ENCODE measurements at regions not wholly inside any gene's neighbourhood (a gene's known extent, or its start where the extent isn't known, plus 50 kb on each side); places are given as distances from the start of the nearest gene placed in this dataset.

GRCh38 chr16:76819226-76819916, 371.6 kb upstream of the MON1B start:
- DNase-seq = no peak
- H3K27me3 ChIP-seq (ENCODE audit: low read length) = no peaks in the 10 kb centered on the region
- H3K36me3 ChIP-seq (ENCODE audit: low read depth, low read length) = no peaks in the 10 kb centered on the region
- H3K79me2 ChIP-seq (ENCODE audit: low read length) = no peaks in the 10 kb centered on the region
- no peak overlapping the region for H3K4me3 ChIP-seq (ENCODE audit: low read length)
- no peak for ATAC-seq
- BruUV-seq (replicated peaks) = no TSS peak
- peaks cover 15% of the 10 kb centered on the region for H3K4me1 ChIP-seq (ENCODE audit: insufficient read depth, low read length)
- H2AFZ ChIP-seq (ENCODE audit: low read length) = no peak overlapping the region
- no peak for TF ChIP-seq EZH2phosphoT487 (IDR thresholded peaks at IDR 0.05; ENCODE audit: borderline replicate concordance, low read length)
- H3K9me2 ChIP-seq (replicated peaks; ENCODE audit: low read length) = no peaks in the 10 kb centered on the region
- H3K9ac ChIP-seq (ENCODE audit: low read length) = no peak overlapping the region
- POLR2A ChIA-PET (ENCODE audit: unreplicated experiment) = no interaction called here
- intact Hi-C loops (cut with micrococcal nuclease) = no loop called here
- no peaks in the 10 kb centered on the region for H3K9me3 ChIP-seq (ENCODE audit: low read length)
- no peak overlapping the region for H3K4me2 ChIP-seq (ENCODE audit: low read length)
- H4K20me1 ChIP-seq (ENCODE audit: low read length) = no peaks in the 10 kb centered on the region
- CTCF ChIA-PET = no interaction called here
- H3F3A ChIP-seq (ENCODE audit: low read length, unreplicated experiment) = no peaks in the 10 kb centered on the region
- H3K27ac ChIP-seq (ENCODE audit: low read length) = no peak overlapping the region

GRCh38 chr16:76824221-76824620, 366.8 kb upstream of the MON1B start:
- BruUV-seq (replicated peaks) = no TSS peak
- no peaks in the 10 kb centered on the region for H3K9me3 ChIP-seq (ENCODE audit: low read length)
- intact Hi-C loops (cut with micrococcal nuclease) = no loop called here

GRCh38 chr16:76824791-76825190, 366.2 kb upstream of the MON1B start:
- ATAC-seq = no peak
- intact Hi-C loops (cut with micrococcal nuclease) = no loop called here
- H3K36me3 ChIP-seq (ENCODE audit: low read depth, low read length) = no peaks in the 10 kb centered on the region
- H3K9ac ChIP-seq (ENCODE audit: low read length) = no peak overlapping the region
- no peak overlapping the region for H3K4me3 ChIP-seq (ENCODE audit: low read length)
- H3K27ac ChIP-seq (ENCODE audit: low read length) = no peak overlapping the region
- no peaks in the 10 kb centered on the region for H3F3A ChIP-seq (ENCODE audit: low read length, unreplicated experiment)
- H3K4me2 ChIP-seq (ENCODE audit: low read length) = no peak overlapping the region
- no peaks in the 10 kb centered on the region for H3K79me2 ChIP-seq (ENCODE audit: low read length)
- H3K9me2 ChIP-seq (replicated peaks; ENCODE audit: low read length) = no peaks in the 10 kb centered on the region
- H4K20me1 ChIP-seq (ENCODE audit: low read length) = no peaks in the 10 kb centered on the region
- no peak overlapping the region for H2AFZ ChIP-seq (ENCODE audit: low read length)
- TF ChIP-seq EZH2phosphoT487 (IDR thresholded peaks at IDR 0.05; ENCODE audit: borderline replicate concordance, low read length) (no peak), CTCF (conservative IDR thresholded peaks at IDR 0.05; ENCODE audit: low read depth, low read length) (no peak), EZH2 (IDR thresholded peaks at IDR 0.05; ENCODE audit: low read length, unreplicated experiment) (no peak)
- no peaks in the 10 kb centered on the region for H3K9me3 ChIP-seq (ENCODE audit: low read length)
- H3K4me1 ChIP-seq (ENCODE audit: insufficient read depth, low read length) = no peaks in the 10 kb centered on the region
- H3K27me3 ChIP-seq (ENCODE audit: low read length) = peaks cover 13% of the 10 kb centered on the region; the same call in 1 of the 2 replicates
- no TSS peak for BruUV-seq (replicated peaks)
- POLR2A ChIA-PET (ENCODE audit: unreplicated experiment) = no interaction called here
- CTCF ChIA-PET = no interaction called here
- DNase-seq = no peak

More at GRCh38 chr16:76824221-76824620, 366.8 kb upstream of the MON1B start:
- no peak overlapping the region for H3K4me2 ChIP-seq (ENCODE audit: low read length)
- no peak overlapping the region for H3K9ac ChIP-seq (ENCODE audit: low read length)
- H3K9me2 ChIP-seq (replicated peaks; ENCODE audit: low read length) = no peaks in the 10 kb centered on the region
- no peaks in the 10 kb centered on the region for H3K36me3 ChIP-seq (ENCODE audit: low read depth, low read length)
- no peak overlapping the region for H2AFZ ChIP-seq (ENCODE audit: low read length)
- no peaks in the 10 kb centered on the region for H3K79me2 ChIP-seq (ENCODE audit: low read length)
- H3K27ac ChIP-seq (ENCODE audit: low read length) = no peak overlapping the region
- CTCF ChIA-PET = interaction anchor here (0.6 kb wide), 1 partner anchor 53 kb away, joined by 3 read pairs; no protein-coding TSS in a partner anchor
- H3F3A ChIP-seq (ENCODE audit: low read length, unreplicated experiment) = no peaks in the 10 kb centered on the region
- peaks cover 13% of the 10 kb centered on the region; the same call in 1 of the 2 replicates for H3K27me3 ChIP-seq (ENCODE audit: low read length)
- no peak overlapping the region for H3K4me3 ChIP-seq (ENCODE audit: low read length)
- POLR2A ChIA-PET (ENCODE audit: unreplicated experiment) = no interaction called here
- H4K20me1 ChIP-seq (ENCODE audit: low read length) = no peaks in the 10 kb centered on the region
- DNase-seq = no peak
- no peak for TF ChIP-seq CTCF (conservative IDR thresholded peaks at IDR 0.05; ENCODE audit: low read depth, low read length)
- TF ChIP-seq EZH2phosphoT487 (IDR thresholded peaks at IDR 0.05; ENCODE audit: borderline replicate concordance, low read length) = no peak
- no peak for TF ChIP-seq EZH2 (IDR thresholded peaks at IDR 0.05; ENCODE audit: low read length, unreplicated experiment)
- no peaks in the 10 kb centered on the region for H3K4me1 ChIP-seq (ENCODE audit: insufficient read depth, low read length)
- no peak for ATAC-seq
